IPS-15b (cell line): ENCODE measurements at regions not wholly inside any gene's neighbourhood (a gene's known extent, or its start where the extent isn't known, plus 50 kb on each side); places are given as distances from the start of the nearest gene placed in this dataset.

Experiments used
- H3K27me3 ChIP-seq: one replicate; pipeline ENCODE4 v1.6.1; 2013; ENCODE audit warnings: low read length; ENCODE audit not compliant: control insufficient read depth, insufficient read depth
- H3K36me3 ChIP-seq: one replicate; pipeline ENCODE4 v1.6.1; 2013; ENCODE audit warnings: low read length; ENCODE audit not compliant: control insufficient read depth, insufficient read depth
- H3K4me1 ChIP-seq: one replicate; pipeline ENCODE4 v1.6.1; 2013; ENCODE audit warnings: mild to moderate bottlenecking, low read length; ENCODE audit not compliant: control insufficient read depth, insufficient read depth
- H3K4me3 ChIP-seq: one replicate; pipeline ENCODE4 v1.5.1; 2013; ENCODE audit warnings: low read depth, low read length
- H3K9ac ChIP-seq: one replicate; pipeline ENCODE4 v1.6.1; 2013; ENCODE audit warnings: low read depth, mild to moderate bottlenecking, low read length
- H3K9me3 ChIP-seq: one replicate; pipeline ENCODE4 v1.6.1; 2013; ENCODE audit warnings: mild to moderate bottlenecking, low read length; ENCODE audit not compliant: control insufficient read depth, insufficient read depth

- H3K9me3 ChIP-seq, result no peaks in the 10 kb centered on the region
- no peaks in the 10 kb centered on the region for H3K4me1 ChIP-seq
- H3K36me3 ChIP-seq, result no peaks in the 10 kb centered on the region
- no peak overlapping the region for H3K9ac ChIP-seq
- H3K4me3 ChIP-seq, result no peak overlapping the region
- no peaks in the 10 kb centered on the region for H3K27me3 ChIP-seq
These were observed 334.0 kb downstream of the TBC1D4 start for GRCh38 chr13:75147946-75148345.

GRCh38 chr13:75146436-75146835 lies 335.5 kb downstream of the TBC1D4 start:
- no peak overlapping the region for H3K4me3 ChIP-seq
- no peaks in the 10 kb centered on the region for H3K36me3 ChIP-seq
- no peak overlapping the region for H3K9ac ChIP-seq
- no peaks in the 10 kb centered on the region for H3K9me3 ChIP-seq
- no peaks in the 10 kb centered on the region for H3K27me3 ChIP-seq
- no peaks in the 10 kb centered on the region for H3K4me1 ChIP-seq

DNA sequence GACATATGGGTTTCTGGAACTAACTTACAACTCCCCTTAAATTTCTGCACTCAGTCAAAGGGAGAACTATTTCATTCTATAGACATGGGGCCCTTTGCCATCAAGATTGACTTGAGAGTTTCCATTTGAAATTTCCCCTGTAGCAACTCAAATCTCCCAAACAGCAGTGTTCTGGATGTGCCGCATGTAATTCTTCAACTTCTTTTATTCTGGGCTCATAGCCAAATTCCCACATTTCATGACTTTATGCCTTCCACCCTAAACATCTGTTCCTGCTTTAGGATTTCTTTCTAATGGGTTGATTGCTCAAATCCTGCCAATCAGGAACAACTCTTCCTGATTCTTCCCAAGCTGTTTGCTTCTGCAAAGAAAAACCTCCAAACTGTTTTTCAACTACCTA lies 336.0 kb downstream of the TBC1D4 start:
- no peak overlapping the region for H3K9ac ChIP-seq

DNA sequence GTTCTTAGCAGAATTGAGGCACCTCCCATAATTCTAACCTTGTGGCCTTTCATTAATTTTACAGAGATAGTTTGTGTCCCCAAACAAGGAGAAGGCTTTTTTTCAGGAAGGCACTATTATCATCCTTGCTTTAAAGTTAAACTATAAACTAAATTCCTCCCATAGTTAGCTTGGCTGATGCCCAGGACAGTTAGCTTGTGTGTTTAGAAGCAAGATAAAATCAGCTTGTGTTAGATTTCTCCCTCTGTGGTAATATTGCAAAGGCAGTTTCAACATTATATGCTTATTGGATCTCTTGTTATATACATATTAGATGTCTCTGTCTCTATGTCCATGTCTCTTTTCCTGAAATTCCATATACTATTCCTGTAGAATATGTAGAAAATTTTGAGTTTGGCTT lies 342.7 kb downstream of the TBC1D4 start:
- Histone ChIP-seq H3K9me3 (no peaks in the 10 kb centered on the region), H3K9ac (no peak overlapping the region), H3K4me3 (no peak overlapping the region), H3K4me1 (no peaks in the 10 kb centered on the region), H3K36me3 (no peaks in the 10 kb centered on the region), H3K27me3 (no peaks in the 10 kb centered on the region)

More for the DNA sequence above, 336.0 kb downstream of the TBC1D4 start:
- Histone ChIP-seq H3K9me3 (no peaks in the 10 kb centered on the region), H3K36me3 (no peaks in the 10 kb centered on the region), H3K27me3 (no peaks in the 10 kb centered on the region), H3K4me3 (no peak overlapping the region), H3K4me1 (no peaks in the 10 kb centered on the region)

GRCh38 chr13:75137911-75138571 lies 343.9 kb downstream of the TBC1D4 start:
- H3K4me1 ChIP-seq, result no peaks in the 10 kb centered on the region

DNA sequence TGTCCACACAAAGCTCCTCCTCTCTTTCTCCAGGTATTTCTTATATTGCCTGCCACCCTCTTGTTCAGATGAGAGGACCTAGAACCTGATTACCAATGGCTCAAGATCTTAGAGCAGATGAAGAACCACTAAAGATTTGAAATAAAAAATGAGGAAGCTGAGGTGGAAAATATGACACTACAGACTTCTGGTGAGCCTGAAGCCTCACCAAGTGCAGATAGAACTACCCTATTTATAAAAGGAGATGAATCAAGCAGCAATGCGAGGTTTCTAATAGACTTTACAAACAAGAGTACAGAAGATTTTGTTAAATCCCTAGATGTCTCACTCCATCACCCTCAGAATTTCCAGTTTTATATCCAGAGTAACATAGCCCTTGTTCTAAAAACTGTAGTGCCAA lies 345.8 kb downstream of the TBC1D4 start:
- Histone ChIP-seq H3K9me3 (no peaks in the 10 kb centered on the region), H3K9ac (no peak overlapping the region), H3K4me1 (no peaks in the 10 kb centered on the region), H3K27me3 (no peaks in the 10 kb centered on the region), H3K36me3 (no peaks in the 10 kb centered on the region), H3K4me3 (no peak overlapping the region)

More at GRCh38 chr13:75137911-75138571, 343.9 kb downstream of the TBC1D4 start:
- Histone ChIP-seq H3K9me3 (no peaks in the 10 kb centered on the region), H3K4me3 (no peak overlapping the region), H3K36me3 (no peaks in the 10 kb centered on the region), H3K9ac (no peak overlapping the region), H3K27me3 (no peaks in the 10 kb centered on the region)

GRCh38 chr13:75135325-75135825 lies 346.6 kb downstream of the TBC1D4 start:
- Histone ChIP-seq H3K27me3 (no peaks in the 10 kb centered on the region), H3K9ac (no peak overlapping the region), H3K4me3 (no peak overlapping the region), H3K36me3 (no peaks in the 10 kb centered on the region), H3K4me1 (no peaks in the 10 kb centered on the region), H3K9me3 (no peaks in the 10 kb centered on the region)

DNA sequence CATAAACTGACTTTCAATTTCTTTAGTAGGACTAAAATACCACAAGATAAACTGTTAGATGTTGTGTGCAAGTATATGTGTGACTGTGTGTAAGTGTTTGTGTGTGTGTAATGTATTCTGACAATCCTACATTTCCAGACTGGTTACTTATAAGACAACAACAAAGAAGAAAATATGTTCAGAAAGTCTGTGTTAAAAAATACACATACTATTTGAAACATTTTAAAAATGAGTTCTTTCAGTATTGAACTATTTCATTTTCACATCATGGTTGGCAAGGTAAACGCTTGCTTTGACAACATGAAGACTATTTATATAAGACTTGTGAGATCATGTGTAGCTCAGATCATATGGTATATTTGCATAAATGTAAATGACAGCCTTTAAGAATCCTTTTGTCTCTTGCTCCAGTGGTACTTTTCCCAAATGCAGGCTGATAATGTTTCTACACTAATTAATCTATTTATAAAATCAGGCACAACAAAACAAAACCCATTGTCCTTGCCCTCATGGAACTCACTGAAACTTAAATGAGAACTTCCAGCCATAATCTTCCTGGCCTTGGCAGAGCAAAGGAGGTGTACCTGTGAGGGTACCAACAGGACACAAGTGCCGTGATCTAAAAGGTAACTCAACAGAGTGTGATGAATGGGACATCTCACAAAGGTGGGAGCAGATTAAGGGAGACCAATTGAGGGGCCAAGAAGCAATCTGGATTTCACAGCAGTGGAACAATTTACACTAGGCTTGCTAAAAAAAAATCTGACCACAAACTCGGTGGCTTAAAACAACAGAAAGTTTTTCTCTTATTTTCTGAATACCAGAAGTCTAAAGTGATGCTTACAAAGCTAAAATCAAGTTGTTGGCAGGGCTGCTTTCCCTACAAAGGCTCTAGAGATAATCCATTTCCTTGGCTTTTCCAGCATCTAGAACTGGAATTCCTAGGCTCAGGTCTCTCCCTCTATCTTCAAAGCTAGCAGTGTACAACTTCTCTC lies 349.0 kb downstream of the TBC1D4 start:
- H3K4me1 ChIP-seq, result no peaks in the 10 kb centered on the region
- no peaks in the 10 kb centered on the region for H3K9me3 ChIP-seq
- no peak overlapping the region for H3K4me3 ChIP-seq
- H3K9ac ChIP-seq, result no peak overlapping the region
- no peaks in the 10 kb centered on the region for H3K36me3 ChIP-seq
- H3K27me3 ChIP-seq, result no peaks in the 10 kb centered on the region

DNA sequence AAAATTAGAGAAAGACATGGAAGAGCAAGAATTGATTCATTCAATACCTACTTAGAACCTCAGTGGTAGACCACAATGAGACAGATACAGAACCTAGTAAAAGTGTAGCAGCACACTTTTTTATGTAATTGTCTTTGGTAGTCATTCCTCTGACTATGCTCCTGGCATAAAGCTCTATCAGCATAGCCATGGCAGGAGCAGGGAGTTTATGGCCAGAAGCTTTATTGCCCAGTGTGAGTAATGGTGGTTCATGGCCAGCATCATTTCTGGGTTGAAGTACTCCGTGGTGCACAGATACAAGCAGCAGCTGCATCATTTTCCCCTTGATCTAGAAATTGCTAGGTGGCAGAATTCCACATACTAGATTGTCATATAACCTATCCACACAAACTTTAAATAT lies 352.6 kb downstream of the TBC1D4 start:
- H3K27me3 ChIP-seq, result no peaks in the 10 kb centered on the region
- H3K9me3 ChIP-seq, result no peaks in the 10 kb centered on the region
- H3K36me3 ChIP-seq, result no peaks in the 10 kb centered on the region
- no peak overlapping the region for H3K9ac ChIP-seq
- no peaks in the 10 kb centered on the region for H3K4me1 ChIP-seq
- no peak overlapping the region for H3K4me3 ChIP-seq

DNA sequence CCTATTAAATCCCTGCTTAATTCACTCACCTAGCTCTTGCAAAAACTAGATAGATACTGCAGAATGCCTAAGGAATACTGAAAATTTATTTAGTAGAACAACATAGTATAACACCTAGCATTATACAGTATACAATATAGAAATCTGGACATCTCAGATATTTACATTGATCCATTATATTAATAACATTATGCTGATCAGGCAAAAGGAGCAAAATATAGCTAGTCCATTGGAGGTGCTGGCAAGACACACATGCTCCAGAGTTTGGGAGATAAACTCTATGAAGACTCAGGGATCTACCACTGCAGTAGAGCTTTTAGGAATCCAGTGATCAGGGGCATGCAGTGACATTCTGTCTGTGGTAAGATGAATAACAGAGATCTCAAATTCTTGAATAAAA lies 357.6 kb downstream of the TBC1D4 start:
- H3K4me3 ChIP-seq, result no peak overlapping the region

GRCh38 chr13:75123428-75123827 lies 358.5 kb downstream of the TBC1D4 start:
- Histone ChIP-seq H3K4me3 (no peak overlapping the region), H3K9ac (no peak overlapping the region), H3K36me3 (no peaks in the 10 kb centered on the region), H3K9me3 (no peaks in the 10 kb centered on the region), H3K4me1 (no peaks in the 10 kb centered on the region), H3K27me3 (no peaks in the 10 kb centered on the region)

More for the DNA sequence above, 357.6 kb downstream of the TBC1D4 start:
- H3K9ac ChIP-seq, result no peak overlapping the region
- H3K4me1 ChIP-seq, result no peaks in the 10 kb centered on the region
- no peaks in the 10 kb centered on the region for H3K9me3 ChIP-seq
- H3K27me3 ChIP-seq, result no peaks in the 10 kb centered on the region
- no peaks in the 10 kb centered on the region for H3K36me3 ChIP-seq
